Kidney epithelial cell (primary cell): ENCODE measurements at regions not wholly inside any gene's neighbourhood (a gene's known extent, or its start where the extent isn't known, plus 50 kb on each side); places are given as distances from the start of the nearest gene placed in this dataset.

Experiments used
- DNase-seq: peaks from one replicate; pipeline ENCODE4 v3.0.0-alpha.2; 2010; ENCODE audit warnings: low read depth
- H3K27me3 ChIP-seq: 2 replicates; pipeline ENCODE4 v1.6.0; 2011; ENCODE audit warnings: low read length; ENCODE audit not compliant: control insufficient read depth, insufficient read depth
- H3K36me3 ChIP-seq: 2 replicates; pipeline ENCODE4 v1.5.1; 2011; ENCODE audit warnings: low read length; ENCODE audit not compliant: control insufficient read depth, insufficient read depth
- H3K4me3 ChIP-seq: 2 replicates; pipeline ENCODE4 v1.5.1; 2011; ENCODE audit warnings: low read depth, mild to moderate bottlenecking, control low read depth, low read length
- CTCF ChIP-seq: IDR thresholded peaks from 2 replicates; pipeline ENCODE4 v1.5.1; 2011; ENCODE audit warnings: mild to moderate bottlenecking, moderate library complexity, low read length, control low read depth, inconsistent platforms; ENCODE audit not compliant: insufficient read depth, poor library complexity, severe bottlenecking

GRCh38 chr4:166518776-166519175, 645.7 kb downstream of the TLL1 start:
- Histone ChIP-seq H3K36me3 (no peaks in the 10 kb centered on the region), H3K4me3 (no peak overlapping the region), H3K27me3 (no peaks in the 10 kb centered on the region)
- DNase-seq = no peak
- no peak for TF ChIP-seq CTCF

- H3K4me3 ChIP-seq = no peak overlapping the region
- TF ChIP-seq CTCF = no peak
- no peaks in the 10 kb centered on the region for H3K36me3 ChIP-seq
- DNase-seq = no peak
- H3K27me3 ChIP-seq = no peaks in the 10 kb centered on the region
Observed at GRCh38 chr4:166519774-166520173, 646.7 kb downstream of the TLL1 start.

- no peak for DNase-seq
- H3K27me3 ChIP-seq = no peaks in the 10 kb centered on the region
- H3K36me3 ChIP-seq = no peaks in the 10 kb centered on the region
Observed at GRCh38 chr4:166527500-166527899, 654.5 kb downstream of the TLL1 start.

GRCh38 chr4:166531703-166532102, 658.7 kb downstream of the TLL1 start:
- Histone ChIP-seq H3K36me3 (no peaks in the 10 kb centered on the region), H3K27me3 (no peaks in the 10 kb centered on the region), H3K4me3 (no peak overlapping the region)
- TF ChIP-seq CTCF = no peak
- no peak for DNase-seq

More at GRCh38 chr4:166527500-166527899, 654.5 kb downstream of the TLL1 start:
- H3K4me3 ChIP-seq = no peak overlapping the region
- TF ChIP-seq CTCF = no peak

- TF ChIP-seq CTCF = no peak
- H3K36me3 ChIP-seq = no peaks in the 10 kb centered on the region
- H3K4me3 ChIP-seq = no peak overlapping the region
- DNase-seq = no peak
- no peaks in the 10 kb centered on the region for H3K27me3 ChIP-seq
Observed at GRCh38 chr4:166535865-166536264, 662.8 kb downstream of the TLL1 start.

- no peak overlapping the region for H3K4me3 ChIP-seq
- no peak for DNase-seq
- TF ChIP-seq CTCF = no peak
- H3K27me3 ChIP-seq = no peaks in the 10 kb centered on the region
- no peaks in the 10 kb centered on the region for H3K36me3 ChIP-seq
Observed at GRCh38 chr4:166538491-166539005, 665.5 kb downstream of the TLL1 start.
